Activated CD4-positive, alpha-beta T cell treated with anti-CD3 and anti-CD28 coated beads, Interleukin-2, amount 50 U/mL, for 24 hours (primary cell): ENCODE measurements at regions not wholly inside any gene's neighbourhood (a gene's known extent, or its start where the extent isn't known, plus 50 kb on each side); places are given as distances from the start of the nearest gene placed in this dataset.
"Not testable (repeated sequence)": the region's sequence is repeated elsewhere in the genome, so short reads cannot be mapped to it uniquely, and the experiment has no call there.

ENCODE experiments used
- DNase-seq, 2 donors: peaks; one replicate each; pipeline ENCODE4 v3.0.0-alpha.2; 2020; ENCODE audit warnings: low read depth in 1 of 2, low spot score in 1 of 2

GRCh38 chr2:65963303-65963702 lies 471.6 kb upstream of the MEIS1 start:
- DNase-seq: not testable (repeated sequence)

DNA sequence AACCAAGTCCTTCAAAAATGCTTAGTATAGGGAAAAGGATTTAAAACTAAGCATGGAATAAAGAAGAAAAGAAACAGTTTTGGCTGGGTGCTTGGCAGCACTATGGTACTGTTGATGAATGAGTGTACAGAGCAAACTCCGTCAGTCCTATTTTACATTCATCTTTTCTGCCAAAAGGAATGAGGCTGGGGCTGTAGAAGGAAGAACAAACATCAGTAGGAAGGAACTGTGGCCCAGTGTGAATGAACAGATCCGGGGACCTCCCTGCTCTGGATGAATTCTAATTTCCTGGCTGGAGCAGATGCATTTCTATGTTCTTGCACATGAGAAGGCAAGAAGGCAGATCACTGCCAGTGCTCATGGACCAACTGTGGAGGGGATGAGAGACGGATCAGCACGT lies 474.0 kb upstream of the MEIS1 start:
- no peak for DNase-seq

DNA sequence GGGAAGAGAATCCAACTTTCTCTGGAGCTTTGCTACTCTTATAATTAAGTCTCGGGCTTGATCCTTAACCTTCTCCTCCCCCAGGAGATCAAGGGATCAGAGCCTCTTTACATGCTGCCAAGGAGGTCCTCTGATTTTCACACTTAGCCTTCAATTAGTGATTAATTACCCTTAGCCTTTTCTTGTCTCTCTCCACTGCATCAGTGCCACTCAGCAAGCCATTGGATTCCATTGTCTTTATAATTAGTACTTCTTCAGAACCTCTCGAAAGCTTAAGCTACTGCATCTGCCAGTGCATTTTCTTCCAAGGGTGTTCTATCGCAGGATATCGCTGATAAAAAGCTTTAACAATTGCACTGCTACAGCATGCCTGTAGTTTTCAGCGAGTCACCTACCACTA lies 477.0 kb upstream of the MEIS1 start:
- no peak for DNase-seq

- DNase-seq: no peak
These were observed 477.5 kb upstream of the MEIS1 start for GRCh38 chr2:65957454-65957853.

DNA sequence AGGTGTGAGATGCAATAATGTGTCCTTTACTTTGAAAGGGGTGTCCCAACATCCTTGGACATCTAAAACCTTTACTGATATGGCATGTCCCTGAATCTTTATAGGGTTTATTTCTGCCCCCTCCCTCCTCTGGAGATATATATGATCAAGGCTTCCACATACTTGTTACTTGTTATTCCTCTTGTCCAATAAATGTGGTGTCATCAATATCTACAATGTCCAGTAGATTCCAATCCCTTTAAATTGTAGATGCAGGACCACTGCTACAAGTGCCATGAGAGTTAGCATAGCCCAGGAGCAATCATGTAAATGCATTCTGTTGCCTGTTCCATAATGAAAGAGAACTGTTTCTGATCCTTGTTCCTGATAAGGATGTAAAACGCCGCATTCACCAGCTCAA lies 479.7 kb upstream of the MEIS1 start:
- DNase-seq: no peak

DNA sequence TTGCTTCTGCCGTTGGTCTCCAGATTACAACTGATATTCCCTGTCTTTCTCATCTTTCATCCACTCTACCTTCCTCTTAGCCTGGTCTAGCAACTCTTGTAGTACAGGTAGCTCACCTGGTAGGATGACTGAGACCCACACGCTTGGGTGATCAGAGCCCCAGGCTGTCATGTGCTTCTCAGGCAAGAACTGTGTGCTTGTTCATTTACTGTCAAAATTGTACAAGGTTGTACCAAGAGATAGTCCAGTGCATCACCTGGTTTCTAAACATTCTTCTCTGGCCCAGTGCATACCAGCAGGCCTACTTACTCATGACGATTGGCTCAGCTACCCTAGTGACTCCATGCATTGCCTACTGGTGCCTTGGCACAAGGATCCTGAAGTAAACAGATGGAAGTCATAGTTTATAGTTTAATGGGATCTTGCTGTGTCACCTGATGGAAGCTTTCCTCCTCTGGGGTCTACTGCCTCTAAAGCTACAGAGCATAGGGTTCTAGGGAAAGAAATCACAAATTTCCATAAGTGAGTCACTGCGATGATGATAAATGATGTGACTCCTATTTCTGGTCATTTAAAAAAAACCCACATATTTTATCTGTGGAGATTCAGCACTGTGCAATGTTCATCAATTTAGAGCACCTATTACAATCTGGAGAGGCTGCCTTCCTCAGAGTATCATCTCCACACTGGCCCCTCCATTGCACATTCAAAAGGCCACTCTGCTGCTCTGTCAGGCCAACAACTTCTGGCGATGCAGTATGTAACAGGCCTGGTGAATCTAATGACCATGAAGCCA lies 481.8 kb upstream of the MEIS1 start:
- DNase-seq: no peak

DNA sequence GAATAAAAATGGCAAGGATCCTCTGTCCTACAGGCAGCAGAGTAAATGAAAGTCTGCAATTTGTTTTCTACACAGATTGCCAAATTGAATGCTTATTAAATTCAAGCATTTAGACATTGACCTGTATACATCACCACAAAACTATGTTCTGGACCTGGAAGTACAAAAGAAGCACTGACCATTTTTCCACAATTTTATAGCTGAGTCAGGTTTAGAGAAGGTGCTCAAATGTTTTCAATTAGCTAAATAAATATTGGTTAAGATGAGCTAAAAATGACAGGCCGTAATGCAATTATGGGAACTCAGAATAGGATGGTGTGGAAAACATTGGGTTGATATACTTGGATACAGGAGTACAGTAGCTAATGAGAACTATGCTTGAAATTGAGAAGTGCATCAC lies 490.7 kb upstream of the MEIS1 start:
- no peak for DNase-seq

DNA sequence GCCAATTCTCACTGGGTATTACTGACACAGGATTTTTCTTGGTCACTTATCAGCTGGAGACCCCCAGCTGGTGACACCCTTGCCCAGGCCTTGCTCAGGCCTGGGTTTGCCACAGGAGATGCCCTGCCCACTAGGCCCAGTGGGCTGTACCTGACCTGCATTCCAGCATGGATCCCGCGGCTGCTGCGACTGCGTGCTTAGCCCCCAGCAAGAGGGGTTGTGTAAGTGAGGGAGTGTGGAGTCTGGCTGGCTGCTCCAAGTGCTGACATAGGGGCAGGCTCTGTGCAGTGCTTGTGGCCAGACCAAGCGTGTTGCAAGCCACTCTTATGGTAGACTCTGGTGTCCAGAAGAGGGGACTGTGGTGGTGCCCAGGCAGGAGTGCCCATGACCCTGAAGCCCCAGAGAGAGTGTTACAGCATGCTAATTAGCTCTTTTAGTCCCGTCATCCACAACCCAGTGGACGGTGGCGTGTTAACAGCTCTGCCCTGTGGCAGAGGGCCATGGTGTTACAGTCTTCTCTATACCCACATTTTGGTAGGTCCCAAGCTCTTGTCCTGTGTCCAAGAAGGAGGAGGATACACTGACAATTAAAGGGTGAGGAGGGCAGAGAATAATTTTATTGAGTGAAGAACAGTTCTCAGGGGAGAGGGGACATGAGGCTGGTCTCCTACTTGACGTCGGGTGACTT lies 491.7 kb upstream of the MEIS1 start:
- DNase-seq: no peak

GRCh38 chr2:65940856-65941255 lies 494.1 kb upstream of the MEIS1 start:
- no peak for DNase-seq

DNA sequence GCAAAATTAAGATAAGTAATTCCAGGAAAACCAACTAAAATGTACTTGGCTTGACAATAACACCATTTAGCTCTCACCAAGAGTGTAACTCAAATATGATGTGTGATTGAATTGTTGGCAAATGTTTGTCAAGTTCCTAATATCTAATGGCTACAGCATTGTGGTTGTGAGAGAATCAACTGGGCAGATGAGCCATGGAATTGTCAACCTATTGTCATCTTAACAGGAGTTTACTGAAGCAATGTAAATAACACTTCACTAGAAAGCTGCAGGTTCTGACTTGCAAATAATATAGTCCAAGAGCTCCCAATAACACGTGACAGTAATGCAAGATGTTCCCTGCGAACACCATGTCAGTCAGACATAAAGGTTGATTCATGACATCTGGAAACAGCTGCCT lies 495.2 kb upstream of the MEIS1 start:
- no peak for DNase-seq

GRCh38 chr2:65937379-65938160 lies 497.4 kb upstream of the MEIS1 start:
- no peak for DNase-seq

DNA sequence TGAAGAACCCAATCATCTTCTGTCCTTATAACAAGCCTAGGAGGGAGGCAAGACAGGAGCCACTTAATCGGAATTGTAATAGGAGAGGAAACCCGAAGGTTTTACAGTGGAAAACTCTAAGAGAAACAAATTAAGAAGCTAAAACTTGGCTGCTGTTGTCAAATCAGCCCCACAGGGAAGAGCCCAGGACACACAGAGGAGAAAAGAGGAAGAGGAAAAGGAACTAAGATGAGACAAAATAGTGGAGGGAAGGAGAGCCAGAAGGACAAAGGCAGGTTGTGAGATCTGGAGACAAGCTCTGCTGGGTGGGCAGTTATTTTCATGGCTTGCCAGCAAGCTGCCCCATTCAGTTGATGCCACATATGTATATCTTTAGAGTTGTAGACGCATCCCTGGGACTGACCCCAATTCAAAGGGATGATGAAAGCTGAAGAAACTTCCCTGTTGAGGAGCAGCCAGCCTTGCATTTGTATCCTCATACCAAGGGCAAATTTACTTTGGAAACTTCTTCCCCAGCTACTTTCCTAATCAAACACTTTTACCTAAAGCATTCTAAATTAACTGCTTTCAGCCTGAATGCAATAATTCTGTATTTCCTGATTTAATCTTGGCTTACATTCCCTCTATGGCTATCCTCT lies 499.8 kb upstream of the MEIS1 start:
- no peak for DNase-seq

DNA sequence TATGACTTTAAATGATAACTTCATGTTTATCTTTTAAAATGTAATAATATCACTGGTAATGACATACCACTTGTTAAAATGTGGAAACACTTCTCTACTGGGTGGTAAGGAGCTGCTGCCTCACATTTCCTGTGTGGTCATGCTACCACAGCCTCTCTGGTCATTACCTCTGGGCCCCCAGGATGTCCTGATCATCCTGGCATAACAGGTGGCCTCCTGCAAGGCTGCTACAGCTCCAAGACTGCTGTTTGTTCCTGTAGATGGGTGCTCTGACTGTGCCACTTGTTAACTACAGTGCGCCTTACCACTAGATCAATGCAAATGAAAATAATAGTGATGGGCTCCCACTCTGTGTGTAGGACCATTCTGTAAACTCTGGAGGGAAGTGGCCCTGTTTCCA lies 500.2 kb upstream of the SPRED2 start:
- DNase-seq: no peak

DNA sequence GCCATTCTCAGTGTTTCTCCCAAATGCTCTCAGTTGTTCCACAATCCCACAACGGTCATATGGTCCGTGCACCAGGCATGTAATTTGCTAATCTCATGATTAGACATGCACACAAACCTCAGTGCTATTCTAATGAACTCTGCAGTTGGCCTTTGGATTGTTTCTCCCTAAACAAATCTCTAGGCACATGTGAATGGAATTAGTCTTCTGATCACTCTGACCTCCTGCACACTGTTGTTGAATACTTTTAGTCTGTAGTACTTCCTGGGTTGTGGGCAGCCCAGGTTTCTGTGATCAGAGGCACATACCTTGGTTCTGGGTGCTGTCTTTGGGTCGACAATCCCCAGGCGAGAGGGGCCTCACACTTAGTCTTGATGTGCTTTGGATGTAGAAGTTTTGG lies 498.7 kb upstream of the SPRED2 start:
- no peak for DNase-seq

DNA sequence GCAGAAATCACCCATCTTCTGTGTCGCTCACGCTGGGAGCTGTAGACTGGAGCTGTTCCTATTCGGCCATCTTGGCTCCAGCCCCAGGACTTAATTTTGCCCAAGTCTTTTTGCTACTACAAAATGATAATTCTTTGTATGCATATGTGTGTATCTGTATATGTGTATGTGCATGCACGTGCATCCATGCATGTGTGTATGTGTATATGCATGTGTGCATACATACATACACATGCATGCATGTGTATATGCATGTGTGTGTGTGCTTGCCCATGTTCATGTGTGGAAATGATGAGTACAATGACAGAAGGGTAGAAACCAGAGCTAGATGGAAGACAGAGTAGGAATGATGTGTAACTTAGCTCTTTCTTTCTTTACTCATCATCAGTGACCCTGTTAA lies 497.9 kb upstream of the SPRED2 start:
- DNase-seq: no peak

GRCh38 chr2:65929664-65930063 lies 497.3 kb upstream of the SPRED2 start:
- DNase-seq: not testable (repeated sequence)

- DNase-seq: no peak
These were observed 490.4 kb upstream of the SPRED2 start for GRCh38 chr2:65922794-65923193.

DNA sequence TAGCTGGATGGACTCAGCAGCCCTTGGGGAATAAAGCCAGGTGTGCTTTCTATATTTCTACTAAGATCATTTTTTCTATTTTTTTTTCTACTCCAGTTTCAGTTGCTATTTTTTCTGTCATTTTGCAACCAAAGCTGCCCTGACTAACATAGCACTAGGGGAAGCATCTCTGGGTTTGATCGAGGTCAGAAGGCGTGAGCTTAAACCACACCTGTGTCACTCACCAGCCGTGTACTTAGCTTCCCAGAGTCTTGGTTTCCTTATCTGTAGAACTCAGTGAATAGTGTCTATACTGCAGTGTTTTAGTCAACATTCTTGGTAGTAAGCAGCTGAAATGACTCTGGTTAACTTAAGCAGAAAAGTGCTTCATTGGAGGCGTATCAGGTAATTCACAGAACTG lies 489.6 kb upstream of the SPRED2 start:
- no peak for DNase-seq

DNA sequence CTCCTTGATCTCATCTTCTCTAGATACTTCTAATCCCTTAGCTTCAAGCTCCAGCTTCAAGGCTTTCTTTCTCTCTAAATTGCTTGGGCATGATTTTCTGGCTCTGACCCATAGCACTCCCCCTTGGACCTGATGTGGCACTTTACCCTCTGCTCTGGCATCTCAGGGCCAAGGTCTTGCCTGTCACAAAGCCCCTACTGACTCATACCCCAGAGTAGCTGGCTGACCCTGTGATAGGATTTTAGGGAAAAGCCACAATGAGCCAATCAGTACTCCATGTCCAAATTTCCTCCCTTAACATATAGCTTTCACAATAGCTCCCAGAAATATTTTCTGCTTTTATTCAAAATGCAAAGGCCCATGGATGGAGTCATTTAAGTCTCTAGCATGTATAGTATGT lies 488.7 kb upstream of the SPRED2 start:
- DNase-seq: no peak

DNA sequence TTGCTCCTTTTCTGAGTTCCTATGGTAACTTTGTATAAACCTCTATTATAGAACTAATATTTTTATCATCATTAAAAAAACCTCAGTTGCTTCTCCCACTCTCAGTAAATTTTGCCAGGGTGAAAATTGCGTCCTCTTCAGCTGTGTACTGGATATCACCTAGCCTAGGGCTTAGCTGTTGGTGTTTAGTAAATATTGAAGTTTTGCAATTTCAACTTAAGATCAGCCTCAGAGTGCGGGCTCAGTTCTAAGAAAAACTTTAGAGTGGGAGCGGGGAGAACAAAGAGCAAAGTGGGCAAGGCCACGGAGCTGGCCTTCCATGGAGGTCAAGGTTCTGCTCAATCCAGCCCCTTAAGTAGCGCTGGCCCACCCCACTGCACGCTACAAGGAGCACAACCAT lies 488.3 kb upstream of the SPRED2 start:
- DNase-seq: no peak

GRCh38 chr2:65919550-65920188 lies 487.3 kb upstream of the SPRED2 start:
- no peak for DNase-seq
